GM12891 (cell line): ENCODE measurements at regions not wholly inside any gene's neighbourhood (a gene's known extent, or its start where the extent isn't known, plus 50 kb on each side); places are given as distances from the start of the nearest gene placed in this dataset.

ENCODE experiments used
- PAX5 ChIP-seq: IDR thresholded peaks from 2 replicates; pipeline ENCODE4 v1.6.1; 2011; ENCODE audit warnings: low read length, moderate library complexity, mild to moderate bottlenecking; ENCODE audit not compliant: insufficient read depth, severe bottlenecking
- POLR2A ChIP-seq: IDR thresholded peaks from 2 replicates; pipeline ENCODE4 v1.6.1; 2011; ENCODE audit warnings: low read depth, low read length, control low read depth
- POLR2AphosphoS5 ChIP-seq: IDR thresholded peaks from 2 replicates; pipeline ENCODE4 v1.6.1; 2011; ENCODE audit warnings: low read depth, low read length, control low read depth
- POU2F2 ChIP-seq: IDR thresholded peaks from 2 replicates; pipeline ENCODE4 v1.6.1; 2011; ENCODE audit warnings: low read depth, mild to moderate bottlenecking, control low read depth, low read length, moderate library complexity
- SPI1 ChIP-seq: IDR thresholded peaks from 2 replicates; pipeline ENCODE4 v1.6.1; 2011; ENCODE audit warnings: low read depth, low read length, control low read depth
- TAF1 ChIP-seq: IDR thresholded peaks from 2 replicates; pipeline ENCODE4 v1.6.1; 2011; ENCODE audit warnings: low read depth, low read length, control low read depth

DNA sequence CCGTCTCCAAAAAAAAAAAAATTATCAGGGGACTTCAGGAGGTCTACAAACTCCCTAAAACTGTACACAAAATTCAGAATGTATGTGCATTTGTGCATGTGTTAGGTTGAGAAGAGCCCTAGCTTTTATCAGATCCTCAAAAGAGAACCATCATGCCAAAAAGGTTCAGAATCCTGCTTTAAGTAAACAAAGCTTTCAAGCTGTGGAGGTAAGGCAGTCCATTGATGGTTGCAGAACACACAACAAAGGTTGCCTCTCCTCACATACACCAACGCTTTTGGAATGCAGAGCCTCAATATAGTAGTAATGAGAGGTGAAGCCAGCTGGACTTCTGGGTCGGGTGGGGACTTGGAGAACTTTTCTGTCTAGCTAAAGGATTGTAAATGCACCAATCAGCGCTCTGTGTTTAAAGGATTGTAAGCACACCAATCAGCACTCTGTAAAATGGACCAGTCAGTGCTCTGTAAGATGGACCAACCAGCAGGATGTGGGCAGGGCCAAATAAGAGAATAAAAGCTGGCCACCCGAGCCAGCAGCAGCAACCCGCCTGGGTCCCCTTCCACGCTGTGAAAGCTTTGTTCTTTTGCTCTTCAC lies 57.9 kb upstream of the RNF38 start:
- TF ChIP-seq POLR2AphosphoS5 (no peak), POLR2A (no peak), PAX5 (no peak), SPI1 (no peak), TAF1 (no peak), POU2F2 (no peak)
